Spinal cord (tissue), 9 donors: ENCODE measurements at regions not wholly inside any gene's neighbourhood (a gene's known extent, or its start where the extent isn't known, plus 50 kb on each side); places are given as distances from the start of the nearest gene placed in this dataset.

Experiments used
- DNase-seq, 6 donors: peaks; one replicate each; pipeline versions ENCODE4 v3.0.0 to v3.0.0-alpha.2; 2013 to 2015; ENCODE audit warnings: low spot score in 6 of 6, low read depth in 4 of 6
- H3K27ac ChIP-seq: one replicate; pipeline ENCODE4 v1.5.1; 2013; ENCODE audit warnings: low read depth, low read length, control low read depth
- H3K27me3 ChIP-seq: one replicate; pipeline ENCODE4 v1.6.1; 2013; ENCODE audit warnings: low read length; ENCODE audit not compliant: control insufficient read depth, insufficient read depth
- H3K36me3 ChIP-seq: one replicate; pipeline ENCODE4 v1.6.1; 2013; ENCODE audit warnings: low read length; ENCODE audit not compliant: control insufficient read depth, insufficient read depth
- H3K4me1 ChIP-seq: one replicate; pipeline ENCODE4 v1.6.1; 2013; ENCODE audit warnings: low read length; ENCODE audit not compliant: control insufficient read depth, insufficient read depth
- H3K4me3 ChIP-seq: one replicate; pipeline ENCODE4 v1.5.1; 2013; ENCODE audit warnings: low read depth, low read length, control low read depth
- H3K9me3 ChIP-seq: one replicate; pipeline ENCODE4 v1.6.1; 2013; ENCODE audit warnings: low read length; ENCODE audit not compliant: control insufficient read depth, insufficient read depth
- WGBS: methylation state at CpG from one replicate; pipeline ENCODE4 v1.1.5; 2013; ENCODE audit warnings: missing lambda C conversion rate; ENCODE audit not compliant: insufficient coverage; 5-methylcytosine and 5-hydroxymethylcytosine counted together
- donor health status: healthy.

GRCh38 chr7:36802459-36803135 lies 78.3 kb upstream of the AOAH start:
- DNase-seq: peak in 1 of 6 donors; percentile 86

DNA sequence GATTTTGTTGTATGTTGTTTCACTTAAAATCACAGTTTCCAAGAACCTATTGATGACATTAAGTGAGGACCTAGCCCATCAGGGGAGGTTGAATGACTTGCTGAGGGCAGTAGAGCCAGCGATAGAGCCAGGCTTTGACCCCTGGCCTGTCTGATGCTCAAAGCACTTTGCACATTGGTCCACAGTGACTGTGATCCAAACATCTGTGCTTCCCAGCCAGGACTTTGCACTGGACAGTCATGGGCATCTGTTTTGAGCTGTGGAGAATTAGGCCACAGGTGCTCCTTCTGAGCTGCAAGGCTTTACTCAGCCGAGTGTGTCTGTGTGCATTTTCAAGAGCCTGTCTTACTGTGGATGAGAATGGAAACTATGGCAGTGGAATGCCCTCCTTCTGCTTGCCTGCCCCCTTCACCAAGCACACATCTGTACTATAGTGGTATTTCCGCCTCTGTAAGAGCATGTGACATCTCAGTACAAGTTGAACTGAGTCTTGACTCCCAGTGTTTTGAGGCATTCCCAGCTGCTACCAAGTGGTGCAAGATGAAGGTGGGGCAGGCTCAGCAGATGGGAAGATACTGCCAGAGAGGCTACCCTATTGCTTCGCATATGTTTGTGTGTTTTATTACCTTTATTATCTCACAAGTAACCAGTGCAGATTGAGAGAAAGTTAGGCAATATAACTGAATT lies 72.7 kb upstream of the AOAH start:
- Histone ChIP-seq H3K27ac (no peak overlapping the region), H3K27me3 (no peaks in the 10 kb centered on the region), H3K36me3 (no peaks in the 10 kb centered on the region), H3K9me3 (peaks cover 3% of the 10 kb centered on the region), H3K4me1 (no peaks in the 10 kb centered on the region), H3K4me3 (no peak overlapping the region)
- DNase-seq: peak in 1 of 6 donors; percentile 43
- 100% methylated on average over 3 of the region's 4 CpGs for WGBS

More at GRCh38 chr7:36802459-36803135, 78.3 kb upstream of the AOAH start:
- Histone ChIP-seq H3K9me3 (peaks cover 3% of the 10 kb centered on the region), H3K4me3 (no peak overlapping the region), H3K27me3 (no peaks in the 10 kb centered on the region), H3K4me1 (no peaks in the 10 kb centered on the region), H3K36me3 (no peaks in the 10 kb centered on the region), H3K27ac (no peak overlapping the region)
- WGBS: no CpG with 5 or more reads among the region's 1 CpG

DNA sequence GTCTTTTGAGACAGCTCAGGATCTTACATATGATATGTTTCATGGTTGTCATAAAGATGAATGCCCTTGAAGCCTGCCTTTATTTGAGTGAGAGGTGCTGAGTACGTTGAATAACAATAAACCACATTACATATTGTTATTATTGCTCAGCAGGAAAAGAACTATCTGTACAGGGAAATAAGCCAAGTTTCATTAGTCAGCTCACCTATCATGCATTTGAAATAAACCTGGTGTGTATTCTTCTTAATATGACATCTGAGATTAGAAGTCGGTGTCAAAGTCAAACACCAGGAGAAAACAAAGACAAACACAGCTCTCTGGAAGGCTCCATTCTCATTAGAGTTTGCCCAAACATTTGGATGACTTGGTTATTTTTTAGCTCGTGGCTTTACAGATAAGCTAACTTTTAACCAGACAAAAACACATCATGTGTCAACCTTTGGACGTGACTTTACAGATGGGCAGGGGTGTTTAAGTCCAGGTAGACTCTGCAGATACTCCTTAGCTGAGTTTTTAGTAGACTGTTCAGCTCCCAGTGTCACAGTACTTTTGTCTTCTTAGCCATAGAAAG lies 71.2 kb upstream of the AOAH start:
- Histone ChIP-seq H3K36me3 (no peaks in the 10 kb centered on the region), H3K27ac (no peak overlapping the region), H3K4me3 (no peak overlapping the region), H3K27me3 (no peaks in the 10 kb centered on the region), H3K4me1 (no peaks in the 10 kb centered on the region), H3K9me3 (peaks cover 3% of the 10 kb centered on the region)
- WGBS: 92% methylated on average over 2 of the region's 4 CpGs
- no peak for DNase-seq

DNA sequence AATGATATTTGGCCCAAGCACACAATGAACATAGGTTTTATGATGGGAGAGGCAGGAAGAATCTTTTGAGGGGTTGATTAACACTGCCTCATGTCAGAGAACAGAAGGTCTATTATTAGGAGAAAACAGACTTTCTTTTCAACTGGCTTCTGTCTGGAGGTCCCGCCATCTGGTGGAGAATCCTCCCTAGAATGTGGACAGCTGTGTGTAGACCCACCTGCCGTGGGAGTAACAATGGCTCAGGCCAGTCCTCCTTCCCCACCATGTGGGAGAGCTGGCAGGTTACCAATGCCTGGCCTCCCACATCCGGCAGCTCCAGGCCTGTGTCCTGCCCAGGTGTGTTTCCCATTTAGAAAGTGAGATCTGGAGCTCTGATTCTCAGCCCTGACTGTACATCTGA lies 70.4 kb upstream of the AOAH start:
- peaks cover 3% of the 10 kb centered on the region for H3K9me3 ChIP-seq
- H3K27me3 ChIP-seq: no peaks in the 10 kb centered on the region
- H3K36me3 ChIP-seq: no peaks in the 10 kb centered on the region
- peak in 1 of 6 donors; percentile 38 for DNase-seq
- H3K27ac ChIP-seq: no peak overlapping the region
- H3K4me3 ChIP-seq: no peak overlapping the region
- WGBS: 45% methylated on average over 3 of the region's 3 CpGs
- H3K4me1 ChIP-seq: no peaks in the 10 kb centered on the region

DNA sequence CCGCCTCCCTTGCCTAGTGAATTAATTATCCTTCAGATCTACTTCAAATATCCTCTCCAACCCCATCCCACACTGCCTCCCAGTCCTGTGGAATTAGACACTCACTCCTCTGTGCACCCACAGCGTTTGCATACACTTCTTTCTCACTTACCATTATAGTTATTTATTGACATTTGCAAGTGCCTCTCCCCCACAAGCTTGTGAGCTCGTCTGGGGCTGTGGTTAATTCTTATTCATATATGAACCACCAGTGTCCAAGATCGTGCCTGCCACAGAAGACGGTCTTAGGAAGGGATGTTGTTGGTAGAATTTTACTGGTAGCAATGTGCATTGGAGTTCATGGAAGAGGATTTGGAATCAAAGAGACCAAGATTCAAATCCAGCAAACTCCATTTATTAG lies 68.1 kb upstream of the AOAH start:
- WGBS: 100% methylated on average over 1 of the region's 5 CpGs
- DNase-seq: no peak
- H3K27ac ChIP-seq: no peak overlapping the region
- no peaks in the 10 kb centered on the region for H3K36me3 ChIP-seq
- H3K4me1 ChIP-seq: no peaks in the 10 kb centered on the region
- H3K9me3 ChIP-seq: no peaks in the 10 kb centered on the region
- no peaks in the 10 kb centered on the region for H3K27me3 ChIP-seq
- H3K4me3 ChIP-seq: no peak overlapping the region

GRCh38 chr7:36790311-36790787 lies 66.1 kb upstream of the AOAH start:
- H3K9me3 ChIP-seq: no peaks in the 10 kb centered on the region

DNA sequence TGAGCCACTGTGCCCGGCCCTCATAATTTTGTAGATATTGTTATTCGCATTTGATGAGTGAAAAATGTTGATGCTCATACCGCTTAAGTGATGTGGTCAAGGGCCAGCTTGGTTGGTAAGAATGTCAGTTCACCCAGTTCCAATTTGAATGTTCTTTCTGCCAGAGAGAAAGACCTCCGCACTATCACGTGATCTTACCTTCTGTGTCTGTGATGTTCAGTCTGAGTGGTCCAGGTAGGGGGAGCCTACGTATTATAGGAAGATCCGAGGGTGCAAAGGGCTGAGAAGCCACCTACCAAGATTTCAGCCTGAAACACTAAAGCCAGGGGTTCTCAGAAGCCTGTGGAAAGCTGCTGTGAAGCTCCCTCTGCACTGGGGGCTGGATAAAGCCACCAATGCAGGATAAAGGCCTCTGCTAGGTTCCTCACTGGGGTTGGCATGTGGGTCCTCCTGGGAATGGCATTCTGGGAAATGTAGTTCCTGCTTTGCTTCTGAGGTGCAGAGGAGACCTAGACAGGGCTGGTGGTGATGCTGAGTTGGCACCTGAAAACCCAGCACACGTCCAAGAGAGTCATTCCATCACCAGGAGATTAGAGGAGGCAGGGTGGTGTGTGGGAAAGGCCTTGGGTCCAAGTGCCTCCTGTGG lies 64.7 kb upstream of the AOAH start:
- 96% methylated on average over 6 of the region's 8 CpGs for WGBS

More at GRCh38 chr7:36790311-36790787, 66.1 kb upstream of the AOAH start:
- H3K27ac ChIP-seq: no peak overlapping the region
- H3K27me3 ChIP-seq: no peaks in the 10 kb centered on the region
- H3K4me1 ChIP-seq: no peaks in the 10 kb centered on the region
- WGBS: 74% methylated on average over 6 of the region's 10 CpGs
- DNase-seq: peak in 1 of 6 donors; percentile 67
- H3K4me3 ChIP-seq: no peak overlapping the region
- H3K36me3 ChIP-seq: no peaks in the 10 kb centered on the region

DNA sequence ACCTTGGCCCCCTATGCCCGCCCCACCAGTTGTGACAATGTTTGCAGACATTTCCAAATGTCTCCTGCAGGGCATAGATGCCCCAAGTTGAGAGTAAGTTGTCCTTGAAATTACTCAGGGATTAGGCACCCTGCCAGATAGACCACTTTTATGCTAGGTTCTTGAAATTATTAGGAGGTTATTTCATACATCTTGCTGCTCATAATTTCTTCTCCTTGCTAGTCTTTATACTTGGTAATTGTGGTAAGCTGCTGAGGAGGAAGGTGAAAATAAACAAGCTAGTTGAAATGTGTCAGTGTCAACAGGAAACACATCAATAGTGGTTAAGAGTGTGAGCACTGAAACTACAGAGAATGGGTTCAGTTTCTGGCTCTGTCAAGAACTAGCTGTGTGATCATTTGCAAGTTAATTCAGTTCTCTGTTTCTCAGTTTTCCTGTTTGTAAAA lies 63.7 kb upstream of the AOAH start:
- Histone ChIP-seq H3K36me3 (no peaks in the 10 kb centered on the region), H3K9me3 (no peaks in the 10 kb centered on the region), H3K4me3 (no peak overlapping the region), H3K4me1 (no peaks in the 10 kb centered on the region), H3K27me3 (no peaks in the 10 kb centered on the region), H3K27ac (no peak overlapping the region)
- WGBS: 100% methylated on average over 1 of the region's 1 CpG
- DNase-seq: no peak

More for the DNA sequence above, 64.7 kb upstream of the AOAH start:
- Histone ChIP-seq H3K27me3 (no peaks in the 10 kb centered on the region), H3K9me3 (no peaks in the 10 kb centered on the region), H3K36me3 (no peaks in the 10 kb centered on the region), H3K4me3 (no peak overlapping the region), H3K27ac (no peak overlapping the region), H3K4me1 (no peaks in the 10 kb centered on the region)
- DNase-seq: no peak

GRCh38 chr7:36784991-36785940 lies 61.0 kb upstream of the AOAH start:
- Histone ChIP-seq H3K9me3 (no peaks in the 10 kb centered on the region), H3K36me3 (no peaks in the 10 kb centered on the region), H3K27ac (no peak overlapping the region), H3K27me3 (no peaks in the 10 kb centered on the region), H3K4me1 (no peaks in the 10 kb centered on the region), H3K4me3 (no peak overlapping the region)
- 70% methylated on average over 8 of the region's 13 CpGs for WGBS
- DNase-seq: no peak
